HG03565 (cell line): ENCODE measurements at regions not wholly inside any gene's neighbourhood (a gene's known extent, or its start where the extent isn't known, plus 50 kb on each side); places are given as distances from the start of the nearest gene placed in this dataset.
A peak's percentile ranks its signal among the peaks of the same experiment; 100 is the strongest.
"Not testable (repeated sequence)": the region's sequence is repeated elsewhere in the genome, so short reads cannot be mapped to it uniquely, and the experiment has no call there.

Experiments used
- ATAC-seq: cut with Tn5 transposase; IDR thresholded peaks from one replicate; pipeline ENCODE4 v1.9.1; 2021; ENCODE audit warnings: mild to moderate bottlenecking, moderate library complexity; ENCODE audit not compliant: unreplicated experiment

DNA sequence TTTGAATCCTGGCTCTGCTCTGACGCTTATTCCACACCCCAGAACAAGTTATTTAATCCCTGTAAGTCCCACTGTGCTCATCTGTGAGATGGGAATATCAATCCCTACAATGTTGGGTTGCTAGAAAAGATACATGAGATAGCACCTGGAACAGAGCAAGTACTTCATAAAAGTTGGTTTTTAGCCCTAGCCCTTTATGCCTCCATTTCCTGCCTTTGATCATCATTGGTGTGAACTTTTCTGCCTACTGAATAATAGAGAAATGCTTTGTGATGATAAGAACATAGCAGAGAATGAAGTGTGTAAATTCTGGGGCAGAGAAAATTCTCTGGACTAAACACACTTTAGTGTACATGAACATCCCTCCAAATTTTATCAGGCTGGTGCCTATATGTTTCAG lies 90.3 kb upstream of the RANBP6 start:
- no peak for ATAC-seq

DNA sequence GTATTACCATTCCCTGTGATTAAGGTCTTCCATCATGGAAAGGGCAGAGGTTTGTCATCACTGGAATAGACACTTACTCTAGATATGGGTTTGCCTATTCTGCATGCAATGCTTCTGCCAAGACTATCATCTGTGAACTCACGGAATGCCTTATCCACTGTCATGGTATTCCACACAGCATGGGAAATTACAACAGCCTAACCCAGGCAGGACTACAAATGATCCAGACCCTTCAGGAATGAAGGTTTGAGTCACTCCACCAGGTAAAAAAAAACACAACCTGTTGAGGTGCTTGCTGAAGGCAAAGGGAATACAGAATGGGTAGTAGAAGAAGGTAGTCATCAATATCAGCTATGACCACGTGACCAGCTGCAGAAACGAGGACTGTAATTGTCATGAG lies 89.0 kb upstream of the RANBP6 start:
- not testable (repeated sequence) for ATAC-seq

DNA sequence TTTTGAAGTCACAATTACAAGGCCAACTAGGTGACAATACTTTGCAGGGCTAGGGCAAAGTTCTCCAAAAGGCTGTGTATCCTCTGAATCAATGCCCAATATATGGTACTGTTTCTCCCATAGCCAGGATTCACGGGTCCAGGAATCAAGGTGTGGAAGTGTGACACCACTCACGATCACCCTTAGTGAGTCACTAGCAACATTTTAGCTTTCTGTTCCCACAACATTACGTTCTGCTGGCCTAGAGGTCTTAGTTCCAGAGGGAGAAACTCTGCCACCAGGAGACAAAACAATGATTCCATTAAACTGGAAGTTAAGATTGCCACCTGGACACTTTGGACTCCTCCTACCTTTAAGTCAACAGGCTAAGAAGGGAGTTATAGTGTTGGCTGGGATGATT lies 88.5 kb upstream of the RANBP6 start:
- not testable (repeated sequence) for ATAC-seq

DNA sequence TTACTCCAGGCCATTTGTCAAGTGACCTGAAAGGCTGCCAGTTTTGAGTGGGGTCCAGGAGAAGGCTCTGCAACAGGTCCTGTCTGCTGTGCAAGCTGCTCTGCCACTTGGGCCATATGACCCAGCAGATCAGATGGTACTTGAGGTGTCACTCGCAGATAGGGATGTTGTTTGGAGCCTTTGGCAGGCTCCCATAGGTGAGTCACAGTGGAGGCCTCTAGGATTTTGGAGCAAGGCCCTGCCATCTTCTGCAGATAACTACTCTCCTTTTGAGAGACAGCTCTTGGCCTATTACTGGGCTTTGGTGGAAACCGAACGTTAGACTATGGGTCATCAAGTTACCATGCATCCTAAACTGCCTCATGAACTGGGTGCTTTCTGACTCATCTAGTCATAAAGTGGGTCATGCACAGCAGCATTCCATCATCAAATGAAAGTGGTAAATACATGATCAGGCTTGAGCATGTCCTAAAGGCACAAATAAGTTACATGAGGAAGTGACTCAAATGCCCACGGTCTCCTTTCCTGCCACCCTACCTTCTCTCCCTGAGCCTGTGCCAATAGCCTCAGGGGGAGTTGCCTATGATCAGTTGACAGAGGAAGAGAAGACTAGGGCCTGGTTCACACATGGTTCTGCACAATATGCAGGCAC lies 87.0 kb upstream of the RANBP6 start:
- not testable (repeated sequence) for ATAC-seq

DNA sequence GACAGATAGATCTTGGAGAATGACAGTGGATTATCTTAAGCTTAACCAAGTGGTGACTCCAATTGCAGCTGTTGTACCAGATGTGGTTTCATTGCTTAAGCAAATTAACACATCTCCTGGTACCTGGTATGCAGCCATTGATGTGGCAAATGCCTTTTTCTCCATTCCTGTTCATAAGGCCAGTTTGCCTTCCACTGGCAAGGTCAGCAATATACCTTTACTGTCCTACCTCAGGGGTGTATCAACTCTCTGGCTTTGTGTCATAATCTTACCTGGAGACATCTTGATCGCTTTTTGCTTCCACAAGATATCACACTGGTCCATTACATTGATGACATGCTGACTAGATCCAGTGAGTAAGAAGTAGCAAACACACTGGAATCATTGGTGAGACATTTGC lies 86.3 kb upstream of the RANBP6 start:
- ATAC-seq, result not testable (repeated sequence)

DNA sequence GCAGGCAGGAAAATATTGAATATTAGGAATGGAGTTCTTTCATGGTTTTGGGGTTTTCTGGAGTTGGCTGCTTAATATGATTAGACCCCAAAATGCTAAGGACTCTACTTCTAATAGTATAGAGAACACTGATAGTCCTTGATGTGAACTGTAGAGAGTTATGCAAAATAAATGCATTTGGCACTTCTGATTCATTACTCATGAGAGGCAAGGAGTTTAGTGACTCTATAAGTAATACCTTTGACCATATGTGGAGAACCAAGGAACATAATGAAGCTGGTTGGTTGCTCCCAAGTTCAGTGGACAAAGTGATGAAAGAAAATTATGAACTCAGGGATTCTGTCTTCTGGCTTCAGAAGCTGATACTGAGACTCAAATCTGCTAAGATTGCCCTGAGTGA lies 83.9 kb upstream of the RANBP6 start:
- ATAC-seq, result not testable (repeated sequence)

DNA sequence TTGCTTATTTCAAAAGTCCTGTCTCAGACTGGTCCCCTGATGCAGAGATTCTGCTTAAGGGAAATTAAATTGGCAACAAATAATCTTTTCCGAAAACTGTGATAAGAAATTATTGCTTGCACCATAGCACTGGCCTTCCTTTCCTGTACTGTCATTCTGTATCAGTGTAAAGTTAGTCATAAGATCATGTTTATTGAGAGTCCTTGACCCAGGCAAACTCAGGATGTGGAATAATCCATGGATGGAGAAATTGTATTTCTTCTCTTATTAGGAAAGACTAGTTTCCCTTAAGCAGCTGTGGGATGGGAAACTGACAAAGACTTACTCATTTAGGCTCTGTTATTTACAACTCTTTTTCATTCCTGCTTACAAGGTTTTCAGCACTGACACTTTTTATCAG lies 83.0 kb upstream of the RANBP6 start:
- no peak for ATAC-seq

DNA sequence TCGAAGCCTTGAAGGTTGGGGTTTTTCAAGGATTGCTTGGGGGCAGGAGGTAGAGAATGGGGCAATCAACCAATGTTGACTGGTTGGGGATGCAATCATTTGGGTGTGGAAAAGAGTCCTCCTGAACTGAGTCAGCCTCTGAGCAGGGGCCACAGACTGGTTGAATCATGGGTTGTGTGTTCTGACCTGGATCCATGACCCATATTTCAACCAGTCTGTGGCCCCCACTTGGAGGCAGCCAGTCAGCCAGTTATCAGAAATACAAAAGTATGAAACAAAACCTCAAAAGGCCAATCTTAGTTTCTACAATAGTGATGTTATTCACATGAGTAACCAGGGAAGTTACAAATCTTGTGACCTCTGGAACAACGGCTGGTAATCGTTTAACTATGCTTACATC lies 81.4 kb upstream of the RANBP6 start:
- no peak for ATAC-seq

DNA sequence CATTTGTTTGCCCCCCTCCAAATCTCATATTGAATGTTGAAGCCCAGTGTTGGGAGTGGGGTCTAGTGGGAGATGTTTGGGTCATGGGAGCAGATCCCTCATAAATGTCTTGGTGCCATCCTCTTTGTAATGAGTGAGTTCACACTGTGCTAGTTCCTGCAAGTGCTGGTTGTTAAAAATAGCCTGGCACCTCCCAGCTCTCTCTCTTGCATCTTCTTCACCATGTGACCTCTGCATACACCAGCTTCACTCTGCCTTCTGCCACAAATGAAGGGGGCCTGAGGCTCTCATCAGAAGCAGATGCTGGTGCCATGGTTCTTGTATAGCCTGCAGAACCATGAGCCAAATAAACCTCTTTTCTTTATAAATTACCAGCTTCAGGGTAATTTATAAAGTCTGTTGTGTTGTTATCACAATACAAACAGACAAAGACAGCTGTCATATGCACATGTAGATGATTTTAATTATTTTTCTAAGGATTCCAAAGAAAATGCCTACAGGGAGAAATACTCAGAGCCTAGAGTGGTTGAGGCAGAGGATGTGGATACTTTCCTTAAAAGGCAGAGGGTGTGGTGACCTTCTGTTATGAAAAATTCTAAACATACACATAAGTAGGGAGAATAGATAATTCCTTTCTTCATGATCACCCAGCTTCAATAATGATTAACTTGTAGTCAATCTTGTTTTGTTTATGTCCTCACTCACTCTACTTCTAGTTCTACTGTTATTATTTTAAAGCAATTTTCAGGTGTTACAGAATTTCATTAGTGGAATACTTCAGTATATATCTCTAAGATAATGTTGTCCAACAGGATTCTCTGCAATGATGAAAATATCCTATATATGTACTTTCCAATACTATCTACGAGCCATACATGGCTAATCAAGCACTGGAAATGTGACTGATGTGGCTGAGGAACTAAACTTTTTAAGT lies 75.1 kb upstream of the RANBP6 start:
- no peak for ATAC-seq

DNA sequence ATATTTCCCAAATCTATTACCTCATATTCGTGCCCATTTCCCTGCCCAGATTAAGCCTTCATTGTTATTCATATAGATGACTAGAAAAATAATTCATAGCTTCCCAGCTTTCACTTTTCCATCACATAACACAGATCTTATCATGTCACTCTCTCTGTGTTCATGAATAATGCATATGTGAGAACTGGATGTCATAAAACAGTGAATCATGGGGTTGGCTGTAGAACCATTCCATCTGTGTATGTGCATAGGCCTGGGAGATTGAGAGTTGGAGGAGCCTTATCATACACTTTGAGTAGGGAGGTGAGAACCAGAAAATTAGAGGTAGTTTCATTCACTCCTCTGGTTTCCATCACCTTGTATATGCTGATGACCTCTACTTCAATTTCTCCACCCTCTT lies 73.9 kb upstream of the RANBP6 start:
- ATAC-seq, result no peak

DNA sequence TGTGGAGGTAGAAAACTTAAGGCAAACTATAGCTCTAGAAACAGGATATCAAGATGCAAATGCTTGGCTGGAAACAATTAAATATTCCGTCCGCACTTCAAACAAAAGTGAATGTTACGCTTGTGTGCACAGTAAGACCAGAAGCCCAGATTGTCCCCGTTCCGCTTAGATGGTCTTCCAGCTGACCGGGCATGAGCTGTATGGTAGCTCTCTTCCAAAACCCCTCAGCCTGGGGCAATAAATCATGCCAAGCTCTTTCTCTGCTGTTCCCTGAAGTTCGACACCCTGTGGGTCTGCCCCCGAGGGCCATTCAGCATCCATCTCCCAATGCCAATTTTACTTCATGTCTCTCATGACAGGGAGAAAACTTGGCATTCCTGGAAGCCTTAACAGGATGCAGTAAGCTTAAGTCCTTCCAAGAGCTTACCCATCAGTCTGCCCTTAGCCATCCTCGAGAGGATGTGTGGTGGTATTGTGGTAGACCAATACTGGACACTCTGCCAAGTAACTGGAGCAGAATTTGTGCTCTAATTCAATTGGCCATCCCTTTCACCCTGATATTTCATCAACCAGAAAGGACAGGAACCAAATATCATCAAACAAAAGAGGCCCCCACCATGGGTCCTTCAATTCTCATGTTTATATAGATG lies 70.7 kb upstream of the RANBP6 start:
- ATAC-seq, result no peak

DNA sequence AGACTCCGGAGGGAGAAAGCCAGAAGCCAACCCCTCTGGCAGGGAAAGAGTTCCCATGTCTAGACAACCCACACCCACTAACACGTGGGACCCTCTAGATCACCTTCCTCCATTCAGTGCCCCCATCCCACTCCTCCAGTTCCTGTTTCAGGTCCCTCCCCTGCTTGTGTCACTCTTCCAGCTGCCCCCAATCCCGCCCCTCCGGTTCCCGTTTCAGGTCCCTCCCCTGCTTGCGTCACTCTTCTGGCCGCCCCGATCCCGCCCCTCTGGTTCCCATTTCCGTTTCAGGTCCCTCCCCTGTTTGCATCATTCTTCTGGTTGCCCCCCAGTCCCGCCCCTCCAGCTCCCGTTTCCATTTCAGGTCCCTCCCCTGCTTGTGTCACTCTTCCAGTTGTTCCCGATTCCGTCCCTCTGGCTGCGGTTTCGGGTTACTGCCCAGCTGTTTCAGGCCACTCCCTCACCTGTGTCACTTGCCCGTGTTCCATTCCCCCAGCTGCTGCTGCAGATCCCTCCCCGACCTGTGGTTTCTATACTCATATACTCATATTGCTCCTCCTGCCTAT lies 64.8 kb upstream of the RANBP6 start:
- peak; percentile 48 for ATAC-seq

DNA sequence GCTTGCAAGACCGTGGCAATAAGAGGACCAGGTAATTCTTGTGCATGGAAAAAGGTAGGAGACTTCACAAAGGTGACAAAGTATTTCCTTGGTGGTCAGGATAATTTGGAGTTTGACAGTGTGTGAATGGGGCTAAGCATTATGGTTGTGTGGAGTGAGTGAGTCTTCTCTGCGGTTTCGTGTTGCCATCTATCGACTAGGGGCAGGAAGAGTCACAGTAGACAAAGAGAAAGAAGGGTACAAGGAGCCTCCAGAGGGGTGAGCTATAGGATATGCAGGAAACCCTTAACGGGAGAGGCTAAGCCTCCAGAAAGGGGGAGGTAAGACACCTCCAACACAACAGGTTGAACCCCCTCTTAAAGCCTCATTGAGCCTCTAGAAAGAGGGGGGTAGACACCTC lies 64.0 kb upstream of the RANBP6 start:
- no peak for ATAC-seq

DNA sequence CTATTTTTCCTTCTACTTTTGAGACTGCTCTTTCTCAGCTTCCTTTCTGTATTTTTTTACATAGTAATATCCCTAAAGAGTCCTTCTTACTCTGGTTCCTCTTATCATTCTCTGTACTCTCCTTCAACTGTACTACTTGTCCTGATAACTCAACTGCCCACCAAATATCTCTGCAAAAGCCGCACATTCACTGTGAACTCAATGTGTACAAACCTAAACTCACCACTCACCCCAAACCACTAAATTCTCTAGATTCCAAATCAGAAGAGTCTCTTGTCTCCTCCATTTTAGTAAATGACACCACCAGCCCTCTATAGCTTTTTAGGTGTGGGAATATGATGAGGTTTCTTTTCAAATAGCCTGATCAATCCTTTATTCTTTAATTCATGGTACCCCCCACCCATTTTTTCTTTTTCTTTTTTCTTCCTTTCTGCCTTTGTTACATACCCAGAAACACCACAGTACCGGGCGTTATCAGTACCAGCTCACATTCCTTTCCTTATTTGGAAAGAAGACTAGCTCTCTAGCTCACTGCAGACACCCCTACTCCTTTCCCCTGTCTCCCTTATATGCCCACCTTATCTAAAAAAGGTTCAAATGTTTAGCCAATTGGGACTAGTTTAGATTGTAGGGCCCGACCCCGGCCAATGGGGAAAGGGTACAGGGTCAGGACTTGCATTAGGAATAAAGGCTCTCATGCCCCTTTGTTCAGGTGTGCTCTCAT lies 63.1 kb upstream of the RANBP6 start:
- no peak for ATAC-seq

DNA sequence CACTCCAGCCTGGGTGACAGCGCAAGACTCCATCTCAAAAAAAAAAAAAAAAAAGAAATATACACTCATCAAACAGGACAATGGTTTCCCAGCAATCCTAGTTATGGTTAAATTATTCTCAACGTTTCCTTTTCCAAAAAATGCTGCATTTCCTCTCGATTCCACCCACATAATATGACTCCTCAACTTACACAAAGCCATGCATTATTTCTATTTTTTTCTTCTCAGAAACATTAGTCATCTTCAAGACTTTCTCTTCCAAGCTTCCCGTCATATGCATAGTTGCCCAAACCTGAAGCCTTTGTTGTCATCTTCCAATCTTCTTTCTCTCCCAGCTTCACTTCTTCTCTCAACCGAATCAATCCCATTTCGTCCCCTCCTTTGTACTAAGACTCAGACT lies 61.4 kb upstream of the RANBP6 start:
- no peak for ATAC-seq

DNA sequence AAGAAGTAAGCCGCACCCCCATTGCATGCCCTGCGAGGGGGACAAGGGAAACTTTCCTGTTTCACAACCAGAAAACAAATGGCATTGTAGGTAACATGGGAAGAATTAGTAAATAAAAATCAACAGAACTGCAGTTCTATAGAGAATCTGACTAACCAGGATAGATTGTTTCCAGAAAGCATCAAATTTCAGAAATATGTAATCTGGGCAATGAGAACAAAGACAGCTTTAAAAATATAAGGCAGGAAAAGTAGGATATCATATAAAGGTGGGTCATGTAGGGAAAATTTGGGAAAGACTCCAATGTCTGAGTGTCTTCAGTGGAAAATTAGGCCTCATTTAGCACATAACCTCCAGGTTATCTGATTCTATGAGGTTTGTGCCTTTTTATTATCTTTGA lies 58.3 kb upstream of the RANBP6 start:
- ATAC-seq, result no peak

DNA sequence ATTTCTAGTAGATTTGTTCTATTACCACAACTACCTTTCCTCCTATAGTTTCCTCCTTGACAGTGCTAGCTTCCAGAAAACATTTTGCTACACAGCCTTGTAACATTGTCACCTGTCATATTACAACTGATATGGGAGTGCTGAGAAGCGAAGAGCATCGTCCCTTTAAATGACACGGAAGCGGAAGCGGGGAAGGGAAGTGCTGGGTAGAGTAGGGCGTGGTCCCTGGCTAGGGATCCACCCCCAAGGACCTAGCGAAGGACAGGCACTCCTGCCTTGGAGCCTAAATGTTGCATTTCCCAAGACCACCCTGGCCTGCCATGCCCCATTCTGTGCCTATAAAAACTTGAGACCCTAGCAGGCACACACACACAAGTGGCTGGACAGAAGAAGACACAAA lies 57.4 kb upstream of the RANBP6 start:
- no peak for ATAC-seq

DNA sequence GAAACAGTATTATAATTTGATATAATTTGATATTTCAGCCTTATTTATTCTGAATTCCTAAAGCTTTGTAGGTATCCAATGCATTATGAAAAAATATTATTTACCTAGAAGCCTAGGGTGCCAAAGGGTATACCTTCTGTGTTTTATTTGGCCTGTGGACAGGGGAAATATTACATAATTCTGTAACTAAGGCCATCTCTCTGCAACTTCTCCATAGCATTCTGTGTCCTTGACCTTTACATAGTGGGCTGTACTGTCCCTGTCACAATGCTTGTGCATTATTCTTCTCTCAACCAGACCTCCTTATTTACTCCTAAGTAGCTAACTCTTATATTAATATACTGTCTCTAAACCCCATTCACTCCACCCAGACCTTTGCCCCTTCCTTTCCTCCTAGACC lies 57.0 kb upstream of the RANBP6 start:
- no peak for ATAC-seq

DNA sequence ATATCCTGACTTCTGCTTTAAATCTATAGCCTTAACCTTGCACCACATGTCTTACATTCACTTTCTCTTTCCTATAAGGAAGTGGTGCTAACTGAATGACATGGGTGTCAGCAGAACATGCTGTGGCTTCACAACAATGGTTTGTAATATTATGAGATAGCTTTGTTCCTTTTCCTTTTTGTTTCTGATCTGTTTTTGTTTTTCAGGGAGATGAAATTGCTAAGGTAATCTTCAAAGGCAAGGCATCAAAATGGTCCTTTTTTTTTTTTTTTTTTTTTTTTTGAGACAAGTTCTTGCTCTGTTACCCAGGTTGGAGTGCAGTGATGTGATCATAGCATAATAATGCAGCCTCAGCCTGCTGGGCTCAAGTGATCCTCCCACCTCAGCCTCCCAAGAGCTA lies 53.6 kb upstream of the RANBP6 start:
- peak; percentile 92 for ATAC-seq

DNA sequence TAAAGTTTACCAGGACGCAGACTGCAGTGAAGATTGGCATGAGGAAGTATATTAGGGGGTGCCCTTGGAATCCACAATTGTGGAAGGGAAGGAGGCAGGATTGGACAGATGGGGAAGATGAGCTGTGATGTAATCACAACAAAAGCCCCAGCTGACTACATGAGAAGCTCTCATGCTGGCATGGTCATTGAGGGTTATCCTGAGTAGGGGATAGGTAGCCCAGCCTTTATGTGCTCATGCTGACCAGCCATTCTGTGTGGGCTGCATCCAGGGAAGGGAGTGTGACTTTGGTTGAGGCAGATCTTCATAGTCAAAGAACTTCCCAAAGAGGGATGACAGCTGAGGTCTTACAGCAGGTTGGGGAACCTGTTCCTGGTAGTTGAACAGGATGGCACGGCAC lies 52.0 kb upstream of the RANBP6 start:
- no peak for ATAC-seq
